Trophoblast cell (in vitro differentiated cells and primary cell): ENCODE measurements at regions not wholly inside any gene's neighbourhood (a gene's known extent, or its start where the extent isn't known, plus 50 kb on each side); places are given as distances from the start of the nearest gene placed in this dataset.

ENCODE experiments used
- DNase-seq, 2 donors: peaks; one replicate each; pipeline ENCODE4 v3.0.0-alpha.2; 2016
- H2AFZ ChIP-seq: 2 replicates; pipeline ENCODE4 v1.6.1; 2013; ENCODE audit warnings: low read length, moderate library complexity, mild to moderate bottlenecking; ENCODE audit not compliant: insufficient read depth, poor library complexity
- H2AK5ac ChIP-seq: 2 replicates; pipeline ENCODE4 v1.6.1; 2013; ENCODE audit warnings: mild to moderate bottlenecking, low read length
- H2BK120ac ChIP-seq: 2 replicates; pipeline ENCODE4 v1.6.1; 2013; ENCODE audit warnings: low read length, mild to moderate bottlenecking, moderate library complexity; ENCODE audit not compliant: insufficient read depth, poor library complexity
- H2BK12ac ChIP-seq: 2 replicates; pipeline ENCODE4 v1.6.1; 2013; ENCODE audit warnings: mild to moderate bottlenecking, low read length, moderate library complexity
- H2BK5ac ChIP-seq: 2 replicates; pipeline ENCODE4 v1.6.1; 2013; ENCODE audit warnings: low read length, low read depth, moderate library complexity, mild to moderate bottlenecking; ENCODE audit not compliant: poor library complexity
- H3K14ac ChIP-seq: 2 replicates; pipeline ENCODE4 v1.6.1; 2013; ENCODE audit warnings: mild to moderate bottlenecking, low read length
- H3K18ac ChIP-seq: 2 replicates; pipeline ENCODE4 v1.6.1; 2013; ENCODE audit warnings: mild to moderate bottlenecking, low read length
- H3K23ac ChIP-seq: 2 replicates; pipeline ENCODE4 v1.6.1; 2013; ENCODE audit warnings: low read length
- H3K27ac ChIP-seq: 2 replicates; pipeline ENCODE4 v1.5.1; 2013; ENCODE audit warnings: low read depth, mild to moderate bottlenecking, inconsistent platforms, low read length, moderate library complexity
- H3K27me3 ChIP-seq: 2 replicates; pipeline ENCODE4 v1.6.1; 2013; ENCODE audit warnings: inconsistent platforms, mild to moderate bottlenecking, low read length, moderate library complexity; ENCODE audit not compliant: insufficient read depth
- H3K36me3 ChIP-seq, 2 experiments: 1 replicate in 1 of 2; 2 replicates in 1 of 2; pipeline ENCODE4 v1.6.1; 2013; ENCODE audit warnings: low read length in 2 of 2, mild to moderate bottlenecking in 2 of 2, moderate library complexity in 1 of 2; ENCODE audit not compliant: insufficient read depth in 2 of 2, control insufficient read depth in 1 of 2
- H3K4ac ChIP-seq: 2 replicates; pipeline ENCODE4 v1.6.1; 2013; ENCODE audit warnings: low read depth, mild to moderate bottlenecking, low read length, moderate library complexity
- H3K4me1 ChIP-seq, 2 experiments: 1 replicate in 1 of 2; 2 replicates in 1 of 2; pipeline ENCODE4 v1.6.1; 2013; ENCODE audit warnings: low read length in 2 of 2, mild to moderate bottlenecking in 2 of 2, moderate library complexity in 1 of 2; ENCODE audit not compliant: insufficient read depth in 2 of 2, control insufficient read depth in 1 of 2
- H3K4me2 ChIP-seq: 2 replicates; pipeline ENCODE4 v1.6.1; 2013; ENCODE audit warnings: inconsistent platforms, mild to moderate bottlenecking, low read length, moderate library complexity
- H3K4me3 ChIP-seq: 2 replicates; pipeline ENCODE4 v1.5.1; 2013; ENCODE audit warnings: mild to moderate bottlenecking, low read depth, low read length, inconsistent platforms
- H3K79me1 ChIP-seq: one replicate; pipeline ENCODE4 v1.6.1; 2013; ENCODE audit warnings: low read length
- H3K79me2 ChIP-seq: 2 replicates; pipeline ENCODE4 v1.6.1; 2013; ENCODE audit warnings: low read length, mild to moderate bottlenecking; ENCODE audit not compliant: control insufficient read depth, insufficient read depth, poor library complexity
- H3K9ac ChIP-seq: 2 replicates; pipeline ENCODE4 v1.6.1; 2013; ENCODE audit warnings: mild to moderate bottlenecking, low read length
- H3K9me3 ChIP-seq: 2 replicates; pipeline ENCODE4 v1.6.1; 2013; ENCODE audit warnings: low read depth, mild to moderate bottlenecking, control low read depth, inconsistent platforms, low read length; ENCODE audit not compliant: insufficient read depth
- H4K12ac ChIP-seq: 2 replicates; pipeline ENCODE4 v1.6.1; 2013; ENCODE audit warnings: low read depth, mild to moderate bottlenecking, low read length, moderate library complexity
- H4K8ac ChIP-seq: 2 replicates; pipeline ENCODE4 v1.6.1; 2013; ENCODE audit warnings: low read depth, mild to moderate bottlenecking, low read length, moderate library complexity
- H4K91ac ChIP-seq: one replicate; pipeline ENCODE4 v1.6.1; 2013; ENCODE audit warnings: low read depth, mild to moderate bottlenecking, low read length, moderate library complexity
- WGBS: extraction: QIAGEN DNeasy Blood & Tissue Kit; methylation state at CpG from one replicate; pipeline ENCODE4 v1.1.7; 2013; ENCODE audit warnings: missing lambda C conversion rate; ENCODE audit not compliant: insufficient read length, insufficient coverage; ENCODE audit errors: extremely low coverage; 5-methylcytosine and 5-hydroxymethylcytosine counted together

DNA sequence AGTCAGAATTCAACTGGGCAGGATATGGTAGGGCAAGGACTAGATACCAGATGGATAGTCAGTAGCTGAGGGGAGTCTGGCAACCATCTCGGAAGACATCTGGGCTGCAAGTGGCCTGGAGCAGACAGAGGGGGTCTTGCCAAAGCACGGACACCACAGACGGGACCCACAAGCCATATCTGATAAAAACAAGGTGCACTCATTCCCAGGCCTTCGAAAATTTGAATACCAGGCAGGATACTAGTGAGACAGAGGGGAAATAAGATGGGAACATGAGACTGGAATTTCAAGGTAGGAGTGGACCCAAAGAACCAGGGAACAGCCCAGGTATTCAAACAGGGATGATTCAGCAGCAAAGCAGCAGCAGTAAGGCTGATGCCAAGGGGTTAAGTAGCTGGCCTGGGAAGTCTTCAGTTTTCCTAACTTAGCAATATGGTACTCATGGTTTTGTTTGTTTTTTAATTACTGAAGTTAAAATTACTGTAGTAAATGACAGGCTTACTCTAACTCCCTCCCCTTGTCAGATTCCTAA, 144.9 kb upstream of the NCKAP5 start:
- no peak overlapping the region for H2BK120ac ChIP-seq
- H3K4me3 ChIP-seq = no peak overlapping the region
- no peak overlapping the region for H4K8ac ChIP-seq
- H3K27ac ChIP-seq = no peak overlapping the region
- H3K14ac ChIP-seq = no peak overlapping the region
- no CpG with 5 or more reads among the region's 4 CpGs for WGBS
- H3K9me3 ChIP-seq = no peaks in the 10 kb centered on the region
- H3K18ac ChIP-seq = no peak overlapping the region
- no peak overlapping the region for H4K91ac ChIP-seq
- no peak overlapping the region for H3K9ac ChIP-seq
- H4K12ac ChIP-seq = no peak overlapping the region
- peaks cover 2 to 4% of the 10 kb centered on the region in 2 experiments for H3K4me1 ChIP-seq
- no peaks in the 10 kb centered on the region for H3K79me1 ChIP-seq
- no peaks in the 10 kb centered on the region for H3K27me3 ChIP-seq
- no peak overlapping the region for H2AK5ac ChIP-seq
- H3K4ac ChIP-seq = no peak overlapping the region
- no peak overlapping the region for H2BK5ac ChIP-seq
- H2BK12ac ChIP-seq = no peak overlapping the region
- H3K79me2 ChIP-seq = no peaks in the 10 kb centered on the region
- H3K23ac ChIP-seq = no peak overlapping the region
- no peak for DNase-seq
- H3K4me2 ChIP-seq = no peak overlapping the region
- no peak overlapping the region for H2AFZ ChIP-seq
- H3K36me3 ChIP-seq = no peaks in the 10 kb centered on the region

DNA sequence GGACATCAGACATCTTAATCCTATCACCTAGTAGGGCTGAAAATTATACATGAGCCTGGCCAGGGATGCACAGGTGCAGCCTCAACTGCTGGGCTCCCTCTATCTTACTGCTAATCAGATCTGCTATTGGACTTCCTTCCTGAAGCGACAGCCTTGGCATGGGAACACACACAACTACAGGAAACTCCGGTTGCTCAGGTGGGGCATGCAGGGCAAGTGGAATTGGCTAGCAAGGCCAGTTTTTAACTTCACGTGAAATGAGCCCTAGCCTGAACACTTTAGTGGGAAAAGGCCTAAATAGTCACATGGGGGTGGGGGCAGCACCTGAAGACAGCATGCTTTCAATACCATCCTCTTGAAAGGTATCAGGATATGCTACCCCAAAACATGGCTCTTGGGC, 147.9 kb upstream of the NCKAP5 start:
- WGBS = no CpG with 5 or more reads among the region's 3 CpGs
- H3K27me3 ChIP-seq = no peaks in the 10 kb centered on the region
- H3K23ac ChIP-seq = no peak overlapping the region
- no peak overlapping the region for H3K4me2 ChIP-seq
- H3K14ac ChIP-seq = no peak overlapping the region
- H3K79me1 ChIP-seq = no peaks in the 10 kb centered on the region
- H3K4ac ChIP-seq = no peak overlapping the region
- H4K8ac ChIP-seq = no peak overlapping the region
- no peak overlapping the region for H4K12ac ChIP-seq
- DNase-seq = no peak
- no peak overlapping the region for H3K27ac ChIP-seq
- H2AK5ac ChIP-seq = no peak overlapping the region
- H2BK120ac ChIP-seq = no peak overlapping the region
- H3K9me3 ChIP-seq = no peaks in the 10 kb centered on the region
- H3K9ac ChIP-seq = no peak overlapping the region
- no peaks in the 10 kb centered on the region for H3K36me3 ChIP-seq
- no peak overlapping the region for H3K4me3 ChIP-seq
- no peak overlapping the region for H4K91ac ChIP-seq
- H2BK12ac ChIP-seq = no peak overlapping the region
- H3K79me2 ChIP-seq = no peaks in the 10 kb centered on the region
- H3K18ac ChIP-seq = no peak overlapping the region
- H3K4me1 ChIP-seq = peaks cover 2 to 4% of the 10 kb centered on the region in 2 experiments
- no peak overlapping the region for H2BK5ac ChIP-seq
- H2AFZ ChIP-seq = no peak overlapping the region

- DNase-seq = no peak
- Histone ChIP-seq H3K18ac (no peak overlapping the region), H2AFZ (no peak overlapping the region), H3K23ac (no peak overlapping the region), H4K12ac (no peak overlapping the region), H3K79me1 (no peaks in the 10 kb centered on the region), H3K27me3 (no peaks in the 10 kb centered on the region), H3K4me2 (no peak overlapping the region), H4K91ac (no peak overlapping the region), H3K9ac (no peak overlapping the region), H4K8ac (no peak overlapping the region), H3K36me3 (no peaks in the 10 kb centered on the region), H3K79me2 (no peaks in the 10 kb centered on the region), H3K4me3 (no peak overlapping the region), H3K4ac (no peak overlapping the region), H3K4me1 (peaks cover 2 to 4% of the 10 kb centered on the region in 2 experiments), H3K14ac (no peak overlapping the region), H2AK5ac (no peak overlapping the region), H2BK5ac (no peak overlapping the region), H2BK12ac (no peak overlapping the region), H2BK120ac (no peak overlapping the region), H3K9me3 (no peaks in the 10 kb centered on the region), H3K27ac (no peak overlapping the region)
- no CpG with 5 or more reads among the region's 3 CpGs for WGBS
Measured at GRCh38 chr2:133717497-133717896, 149.2 kb upstream of the NCKAP5 start.

GRCh38 chr2:133718688-133719201, 150.5 kb upstream of the NCKAP5 start:
- Histone ChIP-seq H3K79me2 (no peaks in the 10 kb centered on the region), H2BK5ac (no peak overlapping the region), H3K23ac (no peak overlapping the region), H3K9me3 (no peaks in the 10 kb centered on the region), H3K18ac (no peak overlapping the region), H3K4me3 (no peak overlapping the region), H4K91ac (no peak overlapping the region), H3K27ac (no peak overlapping the region), H2BK12ac (no peak overlapping the region), H3K36me3 (no peaks in the 10 kb centered on the region), H3K79me1 (no peaks in the 10 kb centered on the region), H3K14ac (no peak overlapping the region), H3K9ac (no peak overlapping the region), H2BK120ac (no peak overlapping the region), H4K12ac (no peak overlapping the region), H3K4me2 (no peak overlapping the region), H4K8ac (no peak overlapping the region), H3K4ac (no peak overlapping the region), H2AK5ac (no peak overlapping the region), H2AFZ (no peak overlapping the region), H3K27me3 (no peaks in the 10 kb centered on the region), H3K4me1 (peaks cover 2 to 4% of the 10 kb centered on the region in 2 experiments)
- DNase-seq = no peak
- WGBS = no CpG with 5 or more reads among the region's 7 CpGs
